ENCODE measurements at regions not wholly inside any gene's neighbourhood (a gene's known extent, or its start where the extent isn't known, plus 50 kb on each side); places are given as distances from the start of the nearest gene placed in this dataset.
"Not testable (repeated sequence)": the region's sequence is repeated elsewhere in the genome, so short reads cannot be mapped to it uniquely, and the experiment has no call there.

- not testable (repeated sequence) for TF ChIP-seq POLR2A (IDR thresholded peaks at IDR 0.05; ENCODE audit: low read length); GATA1 (IDR thresholded peaks at IDR 0.05; ENCODE audit: low read depth, low read length)
Measured at GRCh38 chr3:153281236-153281997, 119.4 kb downstream of the RAP2B start.
